Calu3 (cell line): ENCODE measurements at regions not wholly inside any gene's neighbourhood (a gene's known extent, or its start where the extent isn't known, plus 50 kb on each side); places are given as distances from the start of the nearest gene placed in this dataset.

Experiments used
- BruUV-seq: library from RNA; stranded (reverse); fragments of 400-500 nt; replicated peaks from 2 replicates; lab custom pipeline; 2021; lab: Mats Ljungman, UMichigan
- CTCF ChIA-PET: fragments of 300-600 bp; sonication (Branson Sonifier 250); formaldehyde crosslinking; loops from one replicate; lab custom pipeline; 2022; ENCODE audit warnings: antibody characterized with exemption; lab: Charles Lee
- DNase-seq: peaks from one replicate; pipeline ENCODE4 v3.0.0; 2022
- H3K27ac Mint-ChIP-seq: one replicate; pipeline ENCODE4 v1.8.0; 2022; ENCODE audit warnings: mixed read lengths; ENCODE audit not compliant: unreplicated experiment
- H3K27me3 Mint-ChIP-seq: one replicate; pipeline ENCODE4 v1.8.0; 2022; ENCODE audit warnings: mixed read lengths; ENCODE audit not compliant: unreplicated experiment
- H3K36me3 Mint-ChIP-seq: one replicate; pipeline ENCODE4 v1.8.0; 2022; ENCODE audit warnings: mild to moderate bottlenecking, moderate library complexity, mixed read lengths; ENCODE audit not compliant: insufficient read depth, unreplicated experiment
- H3K4me1 Mint-ChIP-seq: one replicate; pipeline ENCODE4 v1.8.0; 2022; ENCODE audit warnings: mild to moderate bottlenecking, low read depth, mixed read lengths; ENCODE audit not compliant: unreplicated experiment
- H3K4me3 Mint-ChIP-seq: one replicate; pipeline ENCODE4 v1.8.0; 2022; ENCODE audit warnings: mild to moderate bottlenecking, low read depth, moderate library complexity, mixed read lengths; ENCODE audit not compliant: unreplicated experiment
- H3K9me3 Mint-ChIP-seq: one replicate; pipeline ENCODE4 v1.8.0; 2022; ENCODE audit warnings: low read depth, mixed read lengths; ENCODE audit not compliant: unreplicated experiment
- intact Hi-C: fragments of 100-400 bp; cut with micrococcal nuclease; formaldehyde crosslinking; loops from one replicate; pipeline ENCODE4 v1.10.0; 2022; ENCODE audit not compliant: unreplicated experiment
- TF ChIP-seq, protein P1 (sequence below): fragments of 200-600 bp; IDR thresholded peaks from one replicate; pipeline ENCODE4 v1.8.0; 2022; ENCODE audit warnings: antibody characterized with exemption; ENCODE audit not compliant: unreplicated experiment

DNA sequence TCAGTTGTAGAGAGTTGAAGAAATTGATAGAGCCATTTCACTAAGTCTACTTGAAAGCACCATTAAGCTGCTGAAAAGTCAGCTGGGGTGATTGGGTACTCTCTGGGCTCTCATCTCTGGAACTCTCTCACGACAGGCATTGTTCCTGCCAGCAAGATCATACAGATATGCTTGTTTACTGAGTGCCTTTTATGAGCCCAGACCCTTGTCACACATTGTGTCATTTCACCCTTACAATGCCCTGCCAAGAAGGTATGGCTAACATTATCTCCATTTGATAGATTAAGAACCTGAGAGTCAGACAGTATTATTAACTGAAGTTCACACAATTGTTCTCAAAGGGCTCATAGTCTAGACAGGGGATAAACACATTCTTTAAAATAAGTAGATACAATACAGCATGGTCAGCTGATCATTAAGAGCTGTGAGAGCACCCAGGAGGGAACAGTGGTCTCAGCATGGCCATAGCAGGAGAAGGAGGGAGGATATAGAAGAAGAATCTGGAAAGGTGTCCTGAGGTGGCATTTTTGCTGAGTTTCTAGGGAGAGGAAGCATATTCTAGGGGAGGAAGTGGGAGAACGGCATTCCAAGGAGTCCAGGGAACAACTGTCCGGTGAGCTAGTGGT lies 580.5 kb downstream of the INSC start:
- H3K36me3 Mint-ChIP-seq, result no peaks in the 10 kb centered on the region
- no peak overlapping the region for H3K27ac Mint-ChIP-seq
- no peak overlapping the region for H3K4me3 Mint-ChIP-seq
- CTCF ChIA-PET, result no interaction called here
- no peaks in the 10 kb centered on the region for H3K27me3 Mint-ChIP-seq
- intact Hi-C loops, result no loop called here
- H3K9me3 Mint-ChIP-seq, result peaks cover 6% of the 10 kb centered on the region
- DNase-seq, result no peak
- no TSS peak for BruUV-seq
- TF ChIP-seq, protein P1, sequence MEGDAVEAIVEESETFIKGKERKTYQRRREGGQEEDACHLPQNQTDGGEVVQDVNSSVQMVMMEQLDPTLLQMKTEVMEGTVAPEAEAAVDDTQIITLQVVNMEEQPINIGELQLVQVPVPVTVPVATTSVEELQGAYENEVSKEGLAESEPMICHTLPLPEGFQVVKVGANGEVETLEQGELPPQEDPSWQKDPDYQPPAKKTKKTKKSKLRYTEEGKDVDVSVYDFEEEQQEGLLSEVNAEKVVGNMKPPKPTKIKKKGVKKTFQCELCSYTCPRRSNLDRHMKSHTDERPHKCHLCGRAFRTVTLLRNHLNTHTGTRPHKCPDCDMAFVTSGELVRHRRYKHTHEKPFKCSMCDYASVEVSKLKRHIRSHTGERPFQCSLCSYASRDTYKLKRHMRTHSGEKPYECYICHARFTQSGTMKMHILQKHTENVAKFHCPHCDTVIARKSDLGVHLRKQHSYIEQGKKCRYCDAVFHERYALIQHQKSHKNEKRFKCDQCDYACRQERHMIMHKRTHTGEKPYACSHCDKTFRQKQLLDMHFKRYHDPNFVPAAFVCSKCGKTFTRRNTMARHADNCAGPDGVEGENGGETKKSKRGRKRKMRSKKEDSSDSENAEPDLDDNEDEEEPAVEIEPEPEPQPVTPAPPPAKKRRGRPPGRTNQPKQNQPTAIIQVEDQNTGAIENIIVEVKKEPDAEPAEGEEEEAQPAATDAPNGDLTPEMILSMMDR, result no peak
- H3K4me1 Mint-ChIP-seq, result peaks cover 10% of the 10 kb centered on the region

DNA sequence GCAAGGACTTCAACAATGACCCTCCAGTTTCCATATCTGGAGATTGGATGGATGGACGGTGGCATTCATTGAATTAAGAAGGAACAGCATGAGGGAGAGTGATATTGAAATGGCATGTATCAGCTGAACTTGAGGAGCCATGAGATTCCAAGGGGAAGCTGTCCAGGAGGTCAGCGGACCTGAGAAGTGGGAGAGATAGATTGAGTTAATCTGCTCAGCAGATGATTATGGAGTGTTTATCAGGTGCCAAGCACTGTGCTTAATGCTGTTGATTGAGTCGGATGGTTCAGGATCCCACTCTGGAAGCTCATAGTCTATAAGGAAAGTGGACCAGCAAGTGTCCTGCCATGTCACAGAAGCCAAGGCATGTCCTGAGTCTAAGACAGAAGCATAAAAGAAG lies 581.3 kb downstream of the INSC start:
- TF ChIP-seq, protein P1, result no peak
- Mint-ChIP-seq H3K9me3 (peaks cover 6% of the 10 kb centered on the region), H3K36me3 (no peaks in the 10 kb centered on the region), H3K27ac (no peak overlapping the region), H3K27me3 (no peaks in the 10 kb centered on the region), H3K4me3 (no peak overlapping the region), H3K4me1 (peaks cover 10% of the 10 kb centered on the region)
- intact Hi-C loops, result no loop called here
- no peak for DNase-seq
- CTCF ChIA-PET, result no interaction called here
- BruUV-seq, result no TSS peak

DNA sequence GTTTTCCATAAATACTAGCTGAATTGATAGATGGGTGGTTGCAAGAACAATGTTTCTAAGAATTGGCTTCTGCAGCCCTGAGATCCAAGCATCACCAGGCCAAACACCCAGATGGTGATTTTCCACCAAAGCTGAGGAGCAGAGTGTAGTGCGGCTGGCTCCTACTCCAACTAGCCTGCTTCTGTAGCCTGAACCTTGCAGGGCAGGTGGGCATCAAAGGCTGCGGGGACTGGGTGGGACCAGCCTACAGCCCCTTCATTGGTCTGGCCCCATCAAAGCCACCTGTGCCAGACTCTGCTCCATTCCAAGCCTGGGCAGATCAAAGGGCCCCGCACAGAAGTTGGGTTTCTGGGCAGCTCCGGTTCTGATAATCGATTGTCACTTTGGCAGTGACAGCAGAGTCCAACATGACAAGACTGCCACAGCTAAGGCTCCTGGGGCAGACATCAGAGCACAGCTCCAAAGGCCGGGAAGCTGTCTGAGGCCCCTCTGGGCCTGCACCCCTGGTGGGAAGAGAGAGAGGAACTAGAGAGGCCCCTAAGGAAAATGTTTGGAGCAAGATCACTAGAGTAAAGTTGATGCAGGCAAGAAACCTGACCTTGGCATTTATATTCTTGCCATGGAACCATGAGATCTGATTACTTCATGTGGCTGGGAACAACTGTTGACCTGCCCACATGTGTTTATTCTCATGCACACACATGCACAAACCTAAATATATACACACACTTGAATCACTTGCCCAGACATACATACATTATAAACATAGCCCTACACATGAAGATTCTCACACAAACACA lies 582.9 kb downstream of the INSC start:
- DNase-seq, result no peak
- H3K4me3 Mint-ChIP-seq, result no peak overlapping the region
- intact Hi-C loops, result no loop called here
- peaks cover 4% of the 10 kb centered on the region for H3K4me1 Mint-ChIP-seq
- peaks cover under 1% of the 10 kb centered on the region for H3K9me3 Mint-ChIP-seq
- H3K27ac Mint-ChIP-seq, result no peak overlapping the region
- no peaks in the 10 kb centered on the region for H3K36me3 Mint-ChIP-seq
- BruUV-seq, result no TSS peak
- no peaks in the 10 kb centered on the region for H3K27me3 Mint-ChIP-seq
- TF ChIP-seq, protein P1, result no peak
- CTCF ChIA-PET, result no interaction called here

DNA sequence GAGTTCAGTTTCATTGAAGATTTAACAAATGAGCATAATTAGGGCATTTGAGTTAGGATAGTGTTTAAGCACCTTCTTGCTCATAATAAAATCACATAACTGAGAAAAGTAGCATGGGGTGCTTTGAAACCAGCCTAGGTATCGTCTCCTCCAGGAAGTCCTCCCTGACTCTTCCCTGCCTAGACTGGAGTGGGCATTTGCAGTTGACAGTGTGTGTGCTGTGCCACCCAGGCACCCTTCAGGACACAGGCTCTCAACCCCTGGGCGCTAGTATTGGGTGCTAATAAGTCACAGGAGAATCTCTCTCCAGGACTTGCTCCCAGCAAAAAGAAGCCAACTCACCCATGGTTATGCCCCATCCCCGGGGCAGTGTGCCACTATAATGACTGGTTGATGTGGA lies 584.1 kb downstream of the INSC start:
- Mint-ChIP-seq H3K4me3 (no peak overlapping the region), H3K27ac (no peak overlapping the region), H3K27me3 (no peaks in the 10 kb centered on the region), H3K9me3 (no peaks in the 10 kb centered on the region), H3K4me1 (no peaks in the 10 kb centered on the region), H3K36me3 (no peaks in the 10 kb centered on the region)
- DNase-seq, result no peak
- TF ChIP-seq, protein P1, result no peak
- CTCF ChIA-PET, result no interaction called here
- BruUV-seq, result no TSS peak
- intact Hi-C loops, result no loop called here
